CD4-positive, alpha-beta T cell treated with Interleukin-15 for 1 hour (primary cell): ENCODE measurements at regions not wholly inside any gene's neighbourhood (a gene's known extent, or its start where the extent isn't known, plus 50 kb on each side); places are given as distances from the start of the nearest gene placed in this dataset.
"Not testable (repeated sequence)": the region's sequence is repeated elsewhere in the genome, so short reads cannot be mapped to it uniquely, and the experiment has no call there.

Experiments
- DNase-seq: peaks from one replicate; pipeline ENCODE4 v3.0.0-alpha.2; 2020

GRCh38 chr16:32947336-32947735 is 246.7 kb upstream of the TP53TG3C start:
- DNase-seq: not testable (repeated sequence)

- not testable (repeated sequence) for DNase-seq
Observed at GRCh38 chr16:32946041-32946560, 247.9 kb upstream of the TP53TG3C start.

- DNase-seq: not testable (repeated sequence)
Observed at GRCh38 chr16:32945311-32945710, 248.7 kb upstream of the TP53TG3C start.

GRCh38 chr16:32939845-32940244 is 254.2 kb upstream of the TP53TG3C start:
- DNase-seq: not testable (repeated sequence)

DNA sequence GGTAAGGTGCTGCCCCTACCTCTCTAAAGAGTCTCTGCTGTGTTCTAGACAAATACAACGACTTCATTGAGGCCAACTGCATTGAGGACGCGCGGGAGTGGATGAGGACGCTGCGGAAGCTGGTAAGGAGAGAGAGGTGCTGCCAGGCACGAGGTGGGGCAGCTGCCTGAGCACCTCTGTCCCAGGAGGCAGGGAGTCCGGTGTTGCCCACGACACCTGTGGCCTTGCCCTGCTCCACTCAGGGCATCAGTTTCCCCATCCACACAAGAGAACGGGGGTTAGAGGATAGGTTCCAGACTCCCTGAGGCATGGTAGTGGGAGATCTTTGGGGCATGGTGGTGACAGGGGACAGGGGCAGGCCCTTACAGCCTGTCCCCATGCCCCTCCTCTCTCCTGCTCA is 256.1 kb upstream of the TP53TG3C start:
- not testable (repeated sequence) for DNase-seq

DNA sequence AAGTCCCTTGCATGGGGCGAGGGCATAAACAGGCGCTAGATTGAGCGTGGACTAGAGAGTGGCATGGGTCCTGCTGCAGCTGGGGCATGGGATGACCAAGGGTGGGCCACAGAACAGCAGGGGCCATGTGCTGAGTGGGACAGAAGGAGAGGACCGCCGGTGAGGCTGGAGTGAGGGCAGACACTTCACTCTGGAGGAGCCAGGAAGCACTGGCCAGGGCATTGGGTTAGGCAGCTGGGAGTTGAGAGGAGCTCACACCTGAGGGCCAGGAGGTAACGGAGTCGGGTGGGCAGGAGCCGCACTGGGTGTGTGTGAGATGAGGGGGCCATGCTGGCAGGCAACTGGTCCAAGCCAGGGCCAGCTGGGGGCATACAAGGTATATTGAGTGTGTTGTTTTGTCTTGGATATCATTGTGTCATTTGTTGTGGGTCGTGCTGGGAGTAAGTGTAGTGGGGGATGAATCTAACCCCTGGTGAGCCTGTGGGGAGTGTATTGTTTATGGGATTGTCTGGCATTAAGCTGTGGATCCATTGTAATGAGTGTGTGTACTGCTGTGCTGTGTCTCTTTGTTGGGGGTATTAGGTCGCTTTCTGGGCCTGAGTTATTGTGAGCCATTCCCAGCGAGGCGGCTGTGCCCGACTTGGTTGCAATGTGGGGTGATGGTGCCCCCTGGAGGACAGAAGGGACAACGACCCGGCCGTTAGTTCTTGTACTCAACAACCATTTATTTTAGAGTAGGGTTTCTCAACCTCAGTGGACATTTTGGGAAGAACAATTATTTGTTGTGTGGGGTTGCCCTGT is 256.5 kb upstream of the TP53TG3 start:
- not testable (repeated sequence) for DNase-seq

GRCh38 chr16:32925192-32925591 is 249.2 kb upstream of the TP53TG3 start:
- DNase-seq: not testable (repeated sequence)

DNA sequence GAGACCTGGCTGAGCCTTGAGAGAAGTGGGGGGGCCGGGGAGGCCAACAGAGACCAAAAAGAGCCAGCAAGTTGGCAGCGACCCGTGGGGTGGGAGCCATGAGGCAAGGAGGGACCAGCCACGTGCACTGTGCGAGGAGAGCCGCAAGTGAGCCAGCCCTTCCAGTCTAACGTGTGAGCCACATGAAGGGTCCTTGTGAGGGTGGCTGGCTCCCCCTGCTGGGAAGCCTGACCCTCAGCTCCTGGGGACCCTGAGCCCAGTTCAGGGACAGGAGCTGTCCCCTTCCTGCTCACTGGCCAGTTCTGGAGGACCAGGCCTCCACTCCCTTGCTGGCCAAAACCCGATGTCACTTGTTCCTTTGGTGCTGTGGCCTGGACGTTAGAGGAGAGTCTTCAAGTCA is 246.6 kb upstream of the TP53TG3 start:
- not testable (repeated sequence) for DNase-seq

DNA sequence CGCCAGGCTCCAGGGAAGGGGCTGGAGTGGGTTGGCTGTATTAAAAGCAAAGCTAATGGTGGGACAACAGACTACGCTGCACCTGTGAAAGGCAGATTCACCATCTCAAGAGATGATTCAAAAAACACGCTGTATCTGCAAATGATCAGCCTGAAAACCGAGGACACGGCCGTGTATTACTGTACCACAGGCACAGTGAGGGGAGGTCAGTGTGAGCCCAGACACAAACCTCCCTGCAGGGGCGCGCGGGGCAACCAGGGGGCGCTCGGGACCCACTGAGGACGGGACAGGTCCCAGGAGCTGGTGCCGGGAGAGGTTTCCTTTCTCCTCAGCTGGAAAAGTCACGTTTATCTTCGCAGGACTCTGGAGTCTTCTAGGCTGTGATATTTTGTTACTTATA is 239.4 kb upstream of the TP53TG3 start:
- DNase-seq: not testable (repeated sequence)

DNA sequence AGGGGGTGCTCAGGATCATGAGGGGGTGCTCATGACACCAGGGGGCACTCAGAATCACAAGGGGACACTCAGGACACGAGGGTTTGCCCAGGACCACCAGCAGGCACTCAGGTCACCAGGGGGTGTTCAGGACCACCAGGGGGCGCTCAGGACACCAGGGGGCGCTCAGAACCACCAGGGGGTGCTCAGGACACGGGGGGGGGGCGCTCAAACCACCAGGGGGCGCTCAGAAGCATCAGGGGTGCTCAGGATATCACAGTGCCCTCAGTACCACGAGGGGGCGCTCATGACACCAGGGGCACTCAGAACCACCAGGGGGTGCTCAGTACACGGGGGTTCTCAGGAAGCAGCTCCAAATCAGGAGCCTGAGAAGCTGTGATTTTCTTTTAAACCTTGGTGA is 221.8 kb upstream of the TP53TG3 start:
- not testable (repeated sequence) for DNase-seq

- DNase-seq: not testable (repeated sequence)
Observed at GRCh38 chr16:32885392-32885791, 209.4 kb upstream of the TP53TG3 start.

- not testable (repeated sequence) for DNase-seq
Observed at GRCh38 chr16:32884556-32884955, 208.6 kb upstream of the TP53TG3 start.

DNA sequence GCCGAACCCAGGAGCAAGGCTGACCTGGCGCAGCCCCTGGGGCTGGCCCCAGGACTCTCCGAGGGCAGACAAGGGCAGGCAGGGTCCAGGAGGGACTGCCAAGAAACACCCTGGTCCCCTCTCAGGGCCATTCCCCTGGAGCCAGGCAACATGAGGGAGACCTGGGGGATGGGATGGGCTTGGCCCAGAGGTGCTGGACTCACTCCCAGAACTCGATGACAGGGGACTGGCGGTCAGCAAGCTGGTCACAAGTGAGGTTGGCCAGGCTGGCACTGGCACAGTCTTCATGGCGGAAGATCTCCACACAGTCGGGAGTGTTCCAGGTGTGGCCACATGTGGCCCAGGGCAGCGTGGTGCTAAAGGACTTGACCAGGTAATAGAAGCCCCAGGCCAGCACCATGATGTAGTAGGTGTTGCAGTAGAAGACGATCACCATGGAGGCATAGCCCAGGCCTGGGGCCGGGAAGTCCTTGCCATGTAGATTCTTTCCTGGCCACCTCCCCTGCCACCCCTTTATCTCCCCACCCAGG is 206.4 kb upstream of the TP53TG3 start:
- DNase-seq: not testable (repeated sequence)

GRCh38 chr16:32881631-32882030 is 205.7 kb upstream of the TP53TG3 start:
- DNase-seq: not testable (repeated sequence)

DNA sequence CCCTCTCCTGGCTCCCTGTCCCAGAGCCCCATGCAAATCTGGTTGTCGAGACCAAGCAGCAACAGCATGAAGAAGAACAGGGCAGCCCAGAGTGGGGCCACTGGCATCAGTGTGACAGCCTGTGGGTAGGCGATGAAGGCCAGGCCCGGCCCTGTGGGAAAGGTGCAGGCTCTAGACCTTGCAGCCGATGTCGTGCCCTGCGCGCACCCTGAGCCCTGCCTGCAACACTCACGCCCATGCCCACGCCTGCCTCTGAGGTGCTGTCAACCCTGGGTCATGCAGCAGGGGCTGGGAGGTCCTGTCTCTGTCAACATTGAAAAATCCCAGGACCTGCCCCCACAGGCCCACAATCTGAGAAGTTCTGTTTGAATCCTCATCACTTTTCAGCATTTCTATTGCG is 204.0 kb upstream of the TP53TG3 start:
- DNase-seq: not testable (repeated sequence)

DNA sequence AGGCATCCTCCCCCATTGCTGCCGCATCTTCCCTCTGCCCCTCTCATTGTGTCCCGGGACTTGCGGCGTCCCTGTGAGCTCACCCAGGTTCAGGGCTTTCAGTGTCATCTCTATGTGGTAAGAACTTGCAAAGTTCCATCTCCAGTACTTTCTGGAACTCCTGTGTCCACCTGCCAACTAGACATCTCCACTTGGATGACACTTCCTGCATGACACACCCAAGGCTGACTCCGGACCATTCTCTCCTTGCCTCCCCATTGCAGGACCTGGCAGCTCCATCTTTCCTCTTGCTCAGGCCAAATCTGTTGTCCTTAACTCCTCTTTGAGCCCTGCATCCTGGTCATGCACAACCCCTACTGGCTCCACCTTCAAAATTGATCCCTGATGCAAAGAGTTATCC is 200.8 kb upstream of the TP53TG3 start:
- DNase-seq: not testable (repeated sequence)

DNA sequence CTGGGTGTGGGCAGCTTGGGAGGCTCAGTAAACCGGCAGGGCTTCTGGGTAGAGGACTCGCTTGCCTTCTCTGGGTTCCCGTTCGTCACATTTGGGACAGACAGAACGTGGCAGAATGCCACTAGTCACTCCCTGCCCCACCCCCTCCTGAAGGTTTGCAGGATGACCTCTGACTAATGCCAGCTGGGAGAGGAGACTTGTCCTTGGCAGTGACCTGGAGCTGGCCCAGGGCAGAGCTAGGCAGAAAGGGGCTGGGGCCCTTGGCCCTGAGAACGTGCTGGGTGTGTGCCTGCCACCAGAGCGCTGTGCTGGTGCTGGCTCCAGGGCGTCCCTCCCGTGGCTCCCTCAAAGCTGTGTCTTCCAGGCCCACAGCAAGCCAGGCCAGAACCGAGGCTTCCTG is 197.8 kb upstream of the TP53TG3 start:
- DNase-seq: not testable (repeated sequence)

GRCh38 chr16:32873120-32873519 is 197.2 kb upstream of the TP53TG3 start:
- DNase-seq: not testable (repeated sequence)

DNA sequence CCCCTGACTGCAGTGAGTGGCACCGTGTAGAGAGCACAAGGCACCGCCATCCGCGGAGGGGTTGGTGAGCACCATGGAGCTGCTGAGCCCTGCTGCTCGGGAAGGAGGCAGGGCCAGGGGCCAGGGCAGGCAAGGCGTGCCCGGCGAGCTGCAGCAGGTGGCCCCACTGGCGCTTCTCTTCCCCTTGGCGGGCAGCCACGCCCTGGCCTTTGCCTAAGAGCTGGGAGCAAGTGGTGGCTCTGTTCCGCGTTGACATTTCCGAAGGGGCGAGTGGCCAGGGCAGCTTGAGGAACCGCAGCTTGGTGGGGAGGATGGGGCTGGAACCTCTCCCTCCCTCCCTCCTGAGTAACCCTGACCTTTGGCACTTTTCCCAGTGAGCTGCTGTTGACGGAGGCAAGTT is 194.7 kb upstream of the TP53TG3 start:
- DNase-seq: not testable (repeated sequence)

GRCh38 chr16:32868334-32868733 is 192.4 kb upstream of the TP53TG3 start:
- not testable (repeated sequence) for DNase-seq

GRCh38 chr16:32865284-32865683 is 189.3 kb upstream of the TP53TG3 start:
- not testable (repeated sequence) for DNase-seq

DNA sequence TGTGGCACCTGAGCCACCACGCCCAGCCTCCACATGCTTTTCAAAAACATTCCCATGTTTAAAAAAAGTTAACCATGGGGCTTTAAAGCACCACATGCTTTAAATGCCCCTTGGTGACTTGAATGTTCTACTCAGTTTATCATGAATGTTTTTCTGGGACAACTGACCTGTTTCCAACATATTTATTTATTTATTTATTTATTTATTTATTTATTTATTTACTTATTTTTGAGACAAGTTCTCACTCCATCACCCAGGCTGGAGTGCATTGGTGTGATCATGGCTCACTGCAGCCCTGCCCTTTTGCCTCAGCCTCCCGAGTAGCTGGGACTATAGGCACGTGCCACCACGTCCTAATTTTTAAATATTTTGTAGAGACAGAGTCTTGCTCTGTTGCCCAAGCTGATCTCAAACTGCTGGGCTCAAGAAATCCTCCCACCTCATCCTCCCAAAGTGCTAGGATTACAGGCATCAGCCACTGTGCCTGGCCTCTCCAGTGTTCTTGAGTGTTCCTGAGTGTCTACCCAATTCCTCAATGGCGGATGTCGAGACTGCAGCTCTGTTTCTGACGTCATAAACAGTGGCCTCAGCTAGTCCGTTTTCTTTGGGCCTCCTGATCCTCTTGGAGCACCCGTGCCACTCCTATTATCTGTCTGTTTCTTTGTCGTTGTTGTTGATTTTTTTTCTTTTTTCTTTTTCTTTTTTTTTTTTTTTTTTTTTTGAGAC is 185.7 kb upstream of the TP53TG3 start:
- peak; percentile 11 for DNase-seq

GRCh38 chr16:32847379-32847778 is 171.4 kb upstream of the TP53TG3 start:
- DNase-seq: not testable (repeated sequence)
